ENCODE measurements at regions not wholly inside any gene's neighbourhood (a gene's known extent, or its start where the extent isn't known, plus 50 kb on each side); places are given as distances from the start of the nearest gene placed in this dataset.

- no peak overlapping the region for H4K5ac ChIP-seq (ENCODE audit: insufficient read length, low read depth, low read length)
- H3K56ac ChIP-seq (replicated peaks; ENCODE audit: insufficient read length, low read depth, low read length), result no peak overlapping the region
- H4K20me1 ChIP-seq (replicated peaks in 1 of 2; ENCODE audit: control insufficient read depth in 1 of 2, insufficient read depth in 2 of 2, low read length in 2 of 2), result no peaks in the 10 kb centered on the region
- no peak for DNase-seq (ENCODE audit: low read depth in 1 of 2, low spot score in 2 of 2)
- H3K4me1 ChIP-seq (replicated peaks in 1 of 4; ENCODE audit: control insufficient read depth in 3 of 4, insufficient read depth in 4 of 4, low read length in 3 of 4), result no peaks in the 10 kb centered on the region
- H2AFZ ChIP-seq (ENCODE audit: low read length), result no peak overlapping the region
- no peak overlapping the region for H2BK120ac ChIP-seq (replicated peaks; ENCODE audit: low read depth, low read length)
- H3K27ac ChIP-seq (ENCODE audit: low read depth, low read length), result no peak overlapping the region
- H2BK5ac ChIP-seq (ENCODE audit: low read depth, low read length), result no peak overlapping the region
- no peak overlapping the region for H4K8ac ChIP-seq (ENCODE audit: extremely low read depth, insufficient read depth, low read length)
- H4K91ac ChIP-seq (replicated peaks; ENCODE audit: insufficient read length, low read length), result no peak overlapping the region
- POLR2A ChIA-PET (ENCODE audit: partially characterized antibody), result no interaction called here
- no peaks in the 10 kb centered on the region for H3K79me1 ChIP-seq (ENCODE audit: low read depth, low read length)
- H2BK12ac ChIP-seq (ENCODE audit: low read depth, low read length), result no peak overlapping the region
- H3K27me3 ChIP-seq (replicated peaks in 1 of 4; ENCODE audit: control insufficient read depth in 3 of 4, extremely low read depth in 1 of 4, insufficient read depth in 3 of 4, low read length in 3 of 4), result no peaks in the 10 kb centered on the region
- CTCF ChIA-PET (ENCODE audit: partially characterized antibody), result interaction anchor here (0.7 kb wide), 1 partner anchor 34 kb away, joined by 3 read pairs; no protein-coding TSS in a partner anchor
- H3K23me2 ChIP-seq (ENCODE audit: low read depth, low read length), result no peaks in the 10 kb centered on the region
- no peak overlapping the region for H2BK20ac ChIP-seq (ENCODE audit: low read length)
- no peak overlapping the region for H3K23ac ChIP-seq (ENCODE audit: insufficient read length)
- H3K9me3 ChIP-seq (ENCODE audit: insufficient read depth in 2 of 2, low read depth in 1 of 2, low read length in 1 of 2), result no peaks in the 10 kb centered on the region
- no peak overlapping the region for H2AK5ac ChIP-seq (ENCODE audit: low read depth, low read length)
- no peak overlapping the region for H2BK15ac ChIP-seq (ENCODE audit: low read length)
- no peak overlapping the region for H3K18ac ChIP-seq (ENCODE audit: extremely low read depth, low read length)
- no peak overlapping the region for H3K14ac ChIP-seq (ENCODE audit: insufficient read length)
- no peak for FAIRE-seq
- no peak overlapping the region for H3K4me3 ChIP-seq (ENCODE audit: extremely low read depth in 1 of 4, insufficient read depth in 2 of 4, low read depth in 3 of 4, low read length in 4 of 4)
- no peaks in the 10 kb centered on the region for H3K79me2 ChIP-seq (ENCODE audit: control insufficient read depth in 1 of 2, insufficient read depth in 2 of 2, low read length in 2 of 2)
- H3K4ac ChIP-seq (replicated peaks; ENCODE audit: insufficient read length, low read depth, low read length), result no peak overlapping the region
- H3K9ac ChIP-seq (replicated peaks in 1 of 4; ENCODE audit: extremely low read depth in 1 of 4, low read depth in 3 of 4, low read length in 3 of 4), result no peak overlapping the region
- no peaks in the 10 kb centered on the region for H3K36me3 ChIP-seq (ENCODE audit: control insufficient read depth in 2 of 4, insufficient read depth in 4 of 4, low read length in 3 of 4)
- H3K4me2 ChIP-seq (ENCODE audit: insufficient read depth in 1 of 2, low read depth in 2 of 2, low read length in 2 of 2), result no peak overlapping the region
- TF ChIP-seq GABPA (IDR thresholded peaks at IDR 0.05; ENCODE audit: borderline replicate concordance, insufficient read depth, low read length), result no peak
- no peak for TF ChIP-seq KDM5A (IDR thresholded peaks at IDR 0.05; ENCODE audit: low read length)
- no peak for TF ChIP-seq SIRT6 (IDR thresholded peaks at IDR 0.05; ENCODE audit: low read length)
- no peak for TF ChIP-seq CBX5 (IDR thresholded peaks at IDR 0.05; ENCODE audit: low read depth, low read length)
- TF ChIP-seq RXRA (IDR thresholded peaks at IDR 0.05; ENCODE audit: insufficient read depth, low read depth, low read length), result no peak
- TF ChIP-seq, protein P1, sequence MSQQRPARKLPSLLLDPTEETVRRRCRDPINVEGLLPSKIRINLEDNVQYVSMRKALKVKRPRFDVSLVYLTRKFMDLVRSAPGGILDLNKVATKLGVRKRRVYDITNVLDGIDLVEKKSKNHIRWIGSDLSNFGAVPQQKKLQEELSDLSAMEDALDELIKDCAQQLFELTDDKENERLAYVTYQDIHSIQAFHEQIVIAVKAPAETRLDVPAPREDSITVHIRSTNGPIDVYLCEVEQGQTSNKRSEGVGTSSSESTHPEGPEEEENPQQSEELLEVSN (IDR thresholded peaks at IDR 0.05), result no peak
- TF ChIP-seq CHD2 (IDR thresholded peaks at IDR 0.05; ENCODE audit: low read length), result no peak
- TF ChIP-seq POLR2AphosphoS5 (IDR thresholded peaks at IDR 0.05; ENCODE audit: low read depth, low read length), result no peak
- no peak for TF ChIP-seq CEBPB (IDR thresholded peaks at IDR 0.05; ENCODE audit: low read depth, low read length)
- no peak for TF ChIP-seq CBX8 (IDR thresholded peaks at IDR 0.05; ENCODE audit: borderline replicate concordance, low read depth, low read length)
- TF ChIP-seq KDM1A (IDR thresholded peaks at IDR 0.05; ENCODE audit: borderline replicate concordance, low read length), result no peak
- no peak for TF ChIP-seq ATF2 (IDR thresholded peaks at IDR 0.05; ENCODE audit: low read length)
- no peak for TF ChIP-seq SAP30 (IDR thresholded peaks at IDR 0.05; ENCODE audit: insufficient read depth, insufficient replicate concordance, low read length)
- TF ChIP-seq SIN3A (conservative IDR thresholded peaks at IDR 0.05 in 1 of 2, IDR thresholded peaks at IDR 0.05 in 1 of 2; ENCODE audit: low read depth in 1 of 2, low read length in 2 of 2), result no peak
Measured at GRCh38 chr13:105116966-105117365, 1418.5 kb downstream of the EFNB2 start.
